RPMI7951 (cell line): ENCODE measurements at regions not wholly inside any gene's neighbourhood (a gene's known extent, or its start where the extent isn't known, plus 50 kb on each side); places are given as distances from the start of the nearest gene placed in this dataset.

Source experiments
- DNase-seq: peaks from one replicate; pipeline ENCODE4 v3.0.0-alpha.2; 2012; ENCODE audit warnings: low read depth

- no peak for DNase-seq
Observed at GRCh38 chr16:26189536-26189935, 497.8 kb downstream of the HS3ST4 start.

GRCh38 chr16:26194526-26194925 is 502.8 kb downstream of the HS3ST4 start:
- no peak for DNase-seq

GRCh38 chr16:26195225-26195624 is 503.5 kb downstream of the HS3ST4 start:
- DNase-seq: no peak

- DNase-seq: no peak
Observed at GRCh38 chr16:26196310-26196709, 504.6 kb downstream of the HS3ST4 start.

- no peak for DNase-seq
Observed at GRCh38 chr16:26196802-26197201, 505.0 kb downstream of the HS3ST4 start.

GRCh38 chr16:26197707-26198106 is 505.9 kb downstream of the HS3ST4 start:
- no peak for DNase-seq

GRCh38 chr16:26198221-26198620 is 506.5 kb downstream of the HS3ST4 start:
- no peak for DNase-seq

- DNase-seq: no peak
Observed at GRCh38 chr16:26204138-26204537, 512.4 kb downstream of the HS3ST4 start.

GRCh38 chr16:26211542-26211941 is 519.8 kb downstream of the HS3ST4 start:
- DNase-seq: no peak

- no peak for DNase-seq
Observed at GRCh38 chr16:26212599-26212998, 520.8 kb downstream of the HS3ST4 start.

GRCh38 chr16:26214581-26215174 is 522.9 kb downstream of the HS3ST4 start:
- no peak for DNase-seq

- no peak for DNase-seq
Observed at GRCh38 chr16:26220894-26221293, 529.1 kb downstream of the HS3ST4 start.

GRCh38 chr16:26231647-26232046 is 539.9 kb downstream of the HS3ST4 start:
- no peak for DNase-seq

- no peak for DNase-seq
Observed at GRCh38 chr16:26240807-26241206, 549.0 kb downstream of the HS3ST4 start.

- DNase-seq: no peak
Observed at GRCh38 chr16:26247063-26247462, 555.3 kb downstream of the HS3ST4 start.

GRCh38 chr16:26252598-26252997 is 560.8 kb downstream of the HS3ST4 start:
- DNase-seq: no peak

GRCh38 chr16:26261621-26262020 is 569.9 kb downstream of the HS3ST4 start:
- no peak for DNase-seq

- no peak for DNase-seq
Observed at GRCh38 chr16:26263406-26263805, 571.6 kb downstream of the HS3ST4 start.

- DNase-seq: no peak
Observed at GRCh38 chr16:26267641-26268040, 575.9 kb downstream of the HS3ST4 start.

- DNase-seq: no peak
Observed at GRCh38 chr16:26269673-26270072, 577.9 kb downstream of the HS3ST4 start.

GRCh38 chr16:26273607-26274006 is 581.8 kb downstream of the HS3ST4 start:
- DNase-seq: no peak

- no peak for DNase-seq
Observed at GRCh38 chr16:26275021-26275590, 583.3 kb downstream of the HS3ST4 start.

- no peak for DNase-seq
Observed at GRCh38 chr16:26276289-26276688, 584.5 kb downstream of the HS3ST4 start.
